HG02642 (cell line): ENCODE measurements at regions not wholly inside any gene's neighbourhood (a gene's known extent, or its start where the extent isn't known, plus 50 kb on each side); places are given as distances from the start of the nearest gene placed in this dataset.
"Not testable (repeated sequence)": the region's sequence is repeated elsewhere in the genome, so short reads cannot be mapped to it uniquely, and the experiment has no call there.

Experiments
- ATAC-seq: cut with Tn5 transposase; IDR thresholded peaks from one replicate; pipeline ENCODE4 v1.9.1; 2021; ENCODE audit warnings: mild to moderate bottlenecking; ENCODE audit not compliant: unreplicated experiment, poor library complexity

DNA sequence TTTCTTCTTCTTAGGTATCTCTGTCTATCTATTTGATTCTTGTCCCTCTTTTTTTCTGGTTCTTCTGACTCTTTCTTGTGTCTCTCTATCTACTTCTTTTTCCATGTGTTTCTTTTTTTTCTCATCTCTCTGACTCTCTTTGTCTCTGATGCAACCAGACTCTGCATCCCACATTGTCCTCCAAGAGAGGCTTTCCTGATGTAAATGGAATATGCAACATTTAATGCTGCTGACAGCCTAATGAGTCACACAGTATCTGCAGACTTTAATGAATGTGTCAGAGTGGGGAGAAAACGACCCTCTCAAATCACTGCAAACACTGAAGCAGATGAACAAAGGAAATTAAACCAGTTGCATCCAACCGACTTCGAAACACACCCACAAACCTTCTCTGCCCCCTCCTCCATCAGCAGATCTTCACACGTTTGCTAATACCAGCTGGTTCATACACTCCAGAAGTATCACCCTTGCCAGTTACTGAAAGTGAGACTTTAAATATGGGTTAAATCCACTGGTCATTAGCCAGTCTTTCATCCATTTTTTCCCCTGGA, 351.5 kb downstream of the TXNL1 start:
- ATAC-seq: no peak

DNA sequence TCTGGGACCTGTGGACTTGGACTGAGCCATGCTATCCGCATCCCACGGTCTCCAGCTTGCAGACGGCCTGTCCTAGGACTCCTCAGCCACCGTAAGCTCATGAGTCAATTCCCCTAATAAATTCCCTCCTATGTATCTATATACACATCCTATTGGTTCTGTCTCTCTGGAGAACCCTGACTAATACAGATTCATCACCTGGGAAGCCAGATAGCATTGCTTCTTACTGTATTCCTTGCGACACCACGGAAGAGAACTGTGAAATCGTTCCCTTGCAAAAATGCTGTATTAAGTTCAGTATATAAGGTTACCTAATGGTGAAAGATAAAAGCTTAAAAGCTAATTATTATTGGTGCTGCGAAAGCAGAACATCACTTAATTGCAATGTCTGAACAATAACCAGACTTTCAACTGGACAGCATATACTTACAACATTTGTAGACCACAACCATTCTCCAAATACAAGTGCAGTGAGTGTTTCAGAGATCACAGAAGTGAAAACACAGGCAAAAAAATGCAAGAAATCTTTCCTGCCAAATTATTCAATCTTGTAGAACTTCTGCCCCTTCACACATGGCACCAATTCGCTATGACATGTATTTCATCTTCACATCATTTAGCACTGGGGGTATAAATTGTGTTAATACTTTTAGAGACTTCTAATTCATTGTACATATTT, 352.9 kb downstream of the TXNL1 start:
- no peak for ATAC-seq

GRCh38 chr18:56284319-56284718, 354.1 kb downstream of the TXNL1 start:
- ATAC-seq: no peak

DNA sequence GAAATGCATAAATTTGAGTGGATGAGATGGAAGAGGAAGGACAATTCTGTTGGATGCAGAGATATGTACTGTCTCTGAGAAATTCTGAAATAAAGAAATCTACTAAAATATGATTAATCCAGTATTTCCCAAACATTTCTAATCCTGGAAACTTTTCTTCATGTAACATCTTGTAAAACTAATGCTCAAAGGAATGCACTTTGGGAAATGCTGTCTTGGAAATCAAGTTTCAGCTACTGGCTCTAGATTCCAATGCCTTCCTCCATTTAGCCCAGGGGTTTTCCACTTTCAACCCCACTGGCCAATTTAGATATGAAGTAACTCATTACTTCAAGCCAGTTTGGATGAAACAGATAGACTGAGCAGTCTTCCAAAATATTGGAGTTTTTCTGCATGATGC, 355.1 kb downstream of the TXNL1 start:
- ATAC-seq: no peak

GRCh38 chr18:56282234-56283104, 355.9 kb downstream of the TXNL1 start:
- ATAC-seq: no peak

- ATAC-seq: not testable (repeated sequence)
These were observed 358.6 kb downstream of the TXNL1 start for GRCh38 chr18:56279816-56280215.

DNA sequence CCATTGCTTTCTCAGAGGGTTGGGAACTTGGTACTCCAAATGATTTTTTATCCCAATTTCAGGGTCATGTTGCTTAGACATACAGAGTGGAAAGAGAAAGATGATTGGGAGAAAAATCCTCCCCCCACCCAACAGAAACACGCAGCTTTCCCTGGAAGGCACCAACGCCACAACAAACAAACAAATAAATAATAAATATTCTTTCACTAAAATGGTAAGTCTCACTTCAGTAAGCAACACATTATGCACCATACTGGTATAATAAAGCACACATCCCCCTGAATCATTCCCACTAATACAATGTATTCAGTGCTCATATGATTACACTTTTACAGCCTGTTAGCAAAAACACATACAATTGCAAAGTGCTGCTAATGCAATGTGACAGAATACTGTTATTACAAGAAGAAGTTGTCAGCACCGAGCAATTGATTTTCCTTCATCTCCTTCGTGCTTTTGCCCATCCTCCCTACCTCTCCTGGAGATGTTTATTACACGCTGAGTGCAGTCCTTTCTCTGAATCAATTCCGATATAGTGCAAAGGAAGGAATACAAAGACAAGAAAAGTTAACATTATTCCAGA, 359.9 kb downstream of the TXNL1 start:
- ATAC-seq: no peak

DNA sequence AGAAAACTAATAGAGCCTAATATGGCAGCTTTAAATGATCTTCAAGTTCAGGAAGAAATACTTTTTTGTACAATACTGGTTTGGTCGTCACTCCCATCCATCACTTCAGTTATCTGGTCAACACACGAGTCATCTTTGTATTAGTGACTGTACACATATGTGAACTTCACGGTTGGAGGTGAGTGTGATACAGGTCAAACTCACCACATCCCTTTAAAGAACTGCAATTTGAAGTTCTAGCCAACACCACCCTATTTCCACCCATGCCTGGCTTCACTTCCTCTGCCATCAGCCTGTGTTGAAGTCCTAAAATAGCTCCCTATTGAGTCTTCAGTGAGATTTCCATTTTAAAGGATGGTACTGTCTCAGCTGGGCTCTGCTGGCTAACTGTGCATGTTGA, 361.9 kb downstream of the TXNL1 start:
- no peak for ATAC-seq

DNA sequence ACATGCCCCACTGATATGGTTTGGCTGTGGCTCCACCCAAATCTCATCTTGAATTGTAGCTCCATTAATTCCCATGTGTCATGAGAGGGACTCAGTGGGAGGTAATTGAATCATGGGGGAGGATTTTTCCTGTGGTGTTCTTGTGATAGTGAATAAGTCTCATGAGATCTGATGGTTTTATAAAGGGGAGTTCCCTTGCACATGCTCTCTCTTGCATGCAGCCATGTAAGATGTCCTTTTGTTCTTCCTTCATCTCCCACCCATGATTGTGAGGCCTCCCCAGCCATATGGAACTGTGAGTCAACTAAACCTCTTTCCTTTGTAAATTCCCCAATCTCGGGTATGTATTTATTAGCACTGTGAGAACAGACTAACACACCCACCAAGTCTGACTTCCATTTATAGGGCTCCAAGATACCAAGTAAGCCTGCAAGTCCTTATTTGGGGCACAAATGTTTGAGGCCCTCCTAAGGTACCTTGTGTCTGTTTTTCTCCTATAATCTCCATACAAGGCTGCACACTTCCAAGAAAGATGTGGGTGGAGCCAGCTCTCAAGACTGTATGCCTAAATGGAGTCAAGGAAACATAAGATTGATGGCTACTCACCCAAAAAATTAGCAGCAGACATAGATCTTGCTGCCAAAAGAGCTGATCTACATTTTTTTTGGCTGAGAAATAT, 364.7 kb downstream of the TXNL1 start:
- ATAC-seq: no peak

DNA sequence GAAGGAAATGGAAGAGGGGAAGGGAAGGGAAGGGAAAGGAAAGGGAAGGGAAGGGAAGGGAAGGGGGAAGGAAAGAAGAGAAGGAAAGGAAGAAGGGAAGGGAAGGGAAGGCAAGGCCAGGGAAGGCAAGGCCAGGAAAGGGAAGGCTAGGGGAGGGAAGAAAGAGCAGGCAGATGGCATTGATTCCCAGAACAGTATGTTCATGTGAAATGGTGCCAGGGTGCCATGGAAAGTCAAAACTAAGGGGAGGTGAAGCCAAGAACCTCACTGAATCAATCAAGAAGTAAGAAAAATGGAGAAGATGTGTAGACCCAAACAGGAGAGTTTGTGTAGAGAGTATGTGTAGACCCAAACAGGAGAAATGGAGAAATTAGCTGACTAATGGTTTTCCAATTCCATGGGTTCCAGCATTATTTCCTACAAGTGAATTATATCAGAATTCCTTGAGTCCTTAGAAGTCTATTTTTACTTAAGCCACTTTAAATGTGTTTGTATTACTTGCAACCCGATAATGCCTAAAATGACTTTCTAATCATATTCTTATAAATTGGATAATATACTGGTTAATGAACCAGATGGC, 367.6 kb downstream of the TXNL1 start:
- ATAC-seq: no peak

GRCh38 chr18:56269958-56270357, 368.4 kb downstream of the TXNL1 start:
- no peak for ATAC-seq

- no peak for ATAC-seq
These were observed 369.4 kb downstream of the TXNL1 start for GRCh38 chr18:56268952-56269351.

DNA sequence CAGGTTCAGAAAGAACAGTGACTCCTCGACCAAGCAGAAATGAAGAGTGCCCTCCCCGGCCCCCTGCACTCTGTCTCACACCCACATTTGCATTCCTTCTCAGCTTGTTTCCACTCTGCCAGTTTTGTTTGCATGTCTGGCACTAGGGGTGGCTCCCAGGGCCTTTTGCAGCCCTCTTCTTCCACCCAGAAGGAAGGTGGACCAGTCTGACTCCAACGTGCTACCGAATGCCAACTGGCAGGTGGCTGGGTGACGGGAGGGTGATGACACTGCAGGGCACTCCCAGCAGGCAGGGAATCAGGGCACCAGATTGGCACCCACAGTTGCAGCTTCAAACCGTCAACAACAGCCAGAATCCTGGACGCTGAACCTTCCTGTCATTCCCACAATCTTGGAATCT, 371.1 kb downstream of the TXNL1 start:
- no peak for ATAC-seq

- ATAC-seq: no peak
These were observed 380.2 kb downstream of the TXNL1 start for GRCh38 chr18:56258178-56258577.

GRCh38 chr18:56257205-56257604, 381.2 kb downstream of the TXNL1 start:
- peak; percentile 52 for ATAC-seq

GRCh38 chr18:56256659-56257058, 381.7 kb downstream of the TXNL1 start:
- ATAC-seq: no peak

GRCh38 chr18:56255381-56255780, 383.0 kb downstream of the TXNL1 start:
- no peak for ATAC-seq

- no peak for ATAC-seq
These were observed 385.9 kb downstream of the TXNL1 start for GRCh38 chr18:56252456-56252855.

GRCh38 chr18:56248610-56249235, 389.7 kb downstream of the TXNL1 start:
- ATAC-seq: peak; percentile 99

DNA sequence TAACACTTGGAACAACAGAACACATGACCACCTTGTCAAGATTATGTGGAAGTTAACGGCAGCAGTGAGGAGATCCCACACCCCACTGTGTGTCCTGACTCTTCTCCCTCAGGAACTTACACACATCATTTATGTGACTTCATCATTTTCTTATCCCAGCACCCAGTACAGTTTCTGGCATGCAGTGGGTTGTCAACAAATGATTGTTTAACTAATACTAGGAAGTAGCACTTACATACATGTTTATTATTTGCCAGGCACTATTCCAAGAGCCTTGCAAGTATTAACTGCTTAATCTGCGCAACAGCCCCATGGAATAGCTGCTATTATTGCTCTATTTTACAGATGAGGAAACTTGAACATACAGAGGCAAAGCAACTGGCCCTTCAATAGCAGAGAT, 391.5 kb downstream of the TXNL1 start:
- ATAC-seq: no peak
